Suprapubic skin (tissue), 4 donors: ENCODE measurements at regions not wholly inside any gene's neighbourhood (a gene's known extent, or its start where the extent isn't known, plus 50 kb on each side); places are given as distances from the start of the nearest gene placed in this dataset.

Experiments
- DNase-seq, 2 donors: peaks; one replicate each; pipeline ENCODE4 v3.0.0-alpha.2; 2019; ENCODE audit warnings: low spot score in 2 of 2
- H3K27ac ChIP-seq: fragments of 200-600 bp; sonication (generic); one replicate; pipeline ENCODE4 v1.5.1; 2019
- H3K27me3 ChIP-seq: fragments of 200-600 bp; sonication (generic); one replicate; pipeline ENCODE4 v1.5.1; 2019
- H3K36me3 ChIP-seq: fragments of 200-600 bp; sonication (generic); one replicate; pipeline ENCODE4 v1.5.1; 2019
- H3K4me1 ChIP-seq: fragments of 200-600 bp; sonication (generic); one replicate; pipeline ENCODE4 v1.5.1; 2019
- H3K4me3 ChIP-seq: fragments of 200-600 bp; sonication (generic); one replicate; pipeline ENCODE4 v1.5.1; 2019; ENCODE audit warnings: mild to moderate bottlenecking
- H3K9me3 ChIP-seq: fragments of 200-600 bp; sonication (generic); one replicate; pipeline ENCODE4 v1.5.1; 2019
- EP300 ChIP-seq: sonication (generic); formaldehyde crosslinking; IDR thresholded peaks from one replicate; pipeline ENCODE4 v1.6.1; 2017; ENCODE audit warnings: antibody characterized with exemption
- POLR2A ChIP-seq, 2 donors: fragments of 450-650 bp; IDR thresholded peaks; one replicate each; pipeline ENCODE4 v1.6.1; 2017; ENCODE audit warnings: antibody characterized with exemption in 2 of 2, mild to moderate bottlenecking in 2 of 2, moderate library complexity in 2 of 2
- POLR2AphosphoS5 ChIP-seq, 3 donors: sonication (generic); formaldehyde crosslinking; IDR thresholded peaks; one replicate each; pipeline ENCODE4 v1.6.1; 2017; ENCODE audit warnings: antibody characterized with exemption in 3 of 3
- WGBS: methylation state at CpG from one replicate; pipeline ENCODE4 v1.1.5; 2018; 5-methylcytosine and 5-hydroxymethylcytosine counted together
- TF ChIP-seq, protein P1 (sequence below), 2 donors: fragments of 200-600 bp in 1 of 2; fragments of 450-650 bp in 1 of 2; sonication (generic) in 1 of 2; IDR thresholded peaks; one replicate each; pipeline ENCODE4 v1.5.1; 2016 to 2019; ENCODE audit warnings: antibody characterized with exemption in 2 of 2, mild to moderate bottlenecking in 1 of 2, moderate library complexity in 1 of 2

DNA sequence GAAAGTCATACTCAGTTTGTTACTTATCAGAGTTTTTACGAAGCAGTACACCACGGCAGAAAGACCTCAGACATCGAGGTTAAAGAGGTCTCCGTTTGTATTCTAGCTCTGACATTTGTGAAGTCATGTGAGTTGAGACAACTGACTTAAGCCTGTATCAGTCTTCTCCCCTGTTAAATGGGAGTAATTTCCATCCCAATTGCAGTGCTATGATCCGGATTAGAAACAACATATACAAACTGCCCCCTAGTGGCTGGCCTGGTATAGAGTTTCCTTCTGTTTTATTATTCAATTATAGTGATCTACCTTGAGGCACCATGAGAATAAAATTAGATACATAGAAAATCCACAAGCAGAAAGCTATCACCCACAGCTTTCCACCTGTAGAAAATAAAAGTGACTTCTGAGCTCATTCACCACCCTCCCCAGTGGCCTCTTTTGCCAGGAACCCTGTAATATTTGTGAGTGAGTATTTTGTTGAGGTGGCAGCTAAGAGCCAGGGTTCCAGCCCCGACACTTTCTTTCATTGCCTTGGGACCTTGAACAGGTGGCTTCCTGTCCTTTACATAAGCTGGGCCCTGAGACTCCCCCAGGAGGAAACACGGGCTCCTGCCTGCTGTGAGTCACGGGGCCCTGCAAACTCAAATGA is 607.2 kb upstream of the MGMT start:
- TF ChIP-seq POLR2A (IDR thresholded peaks at IDR 0.05), result no peak
- TF ChIP-seq, protein P1, sequence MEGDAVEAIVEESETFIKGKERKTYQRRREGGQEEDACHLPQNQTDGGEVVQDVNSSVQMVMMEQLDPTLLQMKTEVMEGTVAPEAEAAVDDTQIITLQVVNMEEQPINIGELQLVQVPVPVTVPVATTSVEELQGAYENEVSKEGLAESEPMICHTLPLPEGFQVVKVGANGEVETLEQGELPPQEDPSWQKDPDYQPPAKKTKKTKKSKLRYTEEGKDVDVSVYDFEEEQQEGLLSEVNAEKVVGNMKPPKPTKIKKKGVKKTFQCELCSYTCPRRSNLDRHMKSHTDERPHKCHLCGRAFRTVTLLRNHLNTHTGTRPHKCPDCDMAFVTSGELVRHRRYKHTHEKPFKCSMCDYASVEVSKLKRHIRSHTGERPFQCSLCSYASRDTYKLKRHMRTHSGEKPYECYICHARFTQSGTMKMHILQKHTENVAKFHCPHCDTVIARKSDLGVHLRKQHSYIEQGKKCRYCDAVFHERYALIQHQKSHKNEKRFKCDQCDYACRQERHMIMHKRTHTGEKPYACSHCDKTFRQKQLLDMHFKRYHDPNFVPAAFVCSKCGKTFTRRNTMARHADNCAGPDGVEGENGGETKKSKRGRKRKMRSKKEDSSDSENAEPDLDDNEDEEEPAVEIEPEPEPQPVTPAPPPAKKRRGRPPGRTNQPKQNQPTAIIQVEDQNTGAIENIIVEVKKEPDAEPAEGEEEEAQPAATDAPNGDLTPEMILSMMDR (IDR thresholded peaks at IDR 0.05), result peak; percentile 7 to 33
- no peak for TF ChIP-seq POLR2AphosphoS5 (IDR thresholded peaks at IDR 0.05)
- TF ChIP-seq EP300, result no peak
- Histone ChIP-seq H3K4me1 (peaks cover 7% of the 10 kb centered on the region), H3K27ac (no peak overlapping the region), H3K4me3 (no peak overlapping the region), H3K36me3 (no peaks in the 10 kb centered on the region), H3K27me3 (no peaks in the 10 kb centered on the region), H3K9me3 (no peaks in the 10 kb centered on the region)
- peak in 1 of 2 donors; percentile 55 for DNase-seq
- 71% methylated on average over 8 of the region's 8 CpGs for WGBS

DNA sequence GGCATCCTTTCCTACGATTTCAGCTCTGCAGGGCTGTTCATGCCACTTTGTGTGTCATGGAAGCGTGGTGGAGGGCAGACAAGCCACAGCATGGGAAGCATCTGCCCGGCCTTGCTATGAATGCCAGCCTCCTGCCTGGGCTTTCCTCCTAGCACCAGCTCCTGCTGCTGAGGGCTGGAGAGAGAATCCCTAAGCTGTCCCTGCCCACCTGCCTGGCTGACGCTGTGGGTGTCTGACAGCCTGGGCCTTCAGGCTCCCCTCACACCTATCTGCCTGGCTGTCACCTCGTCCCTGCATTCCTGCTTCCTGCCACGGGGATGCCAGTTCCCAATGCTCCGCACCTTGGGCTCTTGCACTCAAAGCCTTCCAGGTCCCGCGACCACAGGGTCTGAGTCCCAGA is 606.5 kb upstream of the MGMT start:
- Histone ChIP-seq H3K4me1 (peaks cover 2% of the 10 kb centered on the region), H3K9me3 (no peaks in the 10 kb centered on the region), H3K27ac (no peak overlapping the region), H3K27me3 (no peaks in the 10 kb centered on the region), H3K4me3 (no peak overlapping the region), H3K36me3 (no peaks in the 10 kb centered on the region)
- peak in 1 of 2 donors; percentile 49 for DNase-seq
- 74% methylated on average over 9 of the region's 9 CpGs for WGBS
- no peak for TF ChIP-seq POLR2AphosphoS5 (IDR thresholded peaks at IDR 0.05)
- TF ChIP-seq, protein P1 (IDR thresholded peaks at IDR 0.05), result no peak
- TF ChIP-seq POLR2A (IDR thresholded peaks at IDR 0.05), result no peak
- no peak for TF ChIP-seq EP300

DNA sequence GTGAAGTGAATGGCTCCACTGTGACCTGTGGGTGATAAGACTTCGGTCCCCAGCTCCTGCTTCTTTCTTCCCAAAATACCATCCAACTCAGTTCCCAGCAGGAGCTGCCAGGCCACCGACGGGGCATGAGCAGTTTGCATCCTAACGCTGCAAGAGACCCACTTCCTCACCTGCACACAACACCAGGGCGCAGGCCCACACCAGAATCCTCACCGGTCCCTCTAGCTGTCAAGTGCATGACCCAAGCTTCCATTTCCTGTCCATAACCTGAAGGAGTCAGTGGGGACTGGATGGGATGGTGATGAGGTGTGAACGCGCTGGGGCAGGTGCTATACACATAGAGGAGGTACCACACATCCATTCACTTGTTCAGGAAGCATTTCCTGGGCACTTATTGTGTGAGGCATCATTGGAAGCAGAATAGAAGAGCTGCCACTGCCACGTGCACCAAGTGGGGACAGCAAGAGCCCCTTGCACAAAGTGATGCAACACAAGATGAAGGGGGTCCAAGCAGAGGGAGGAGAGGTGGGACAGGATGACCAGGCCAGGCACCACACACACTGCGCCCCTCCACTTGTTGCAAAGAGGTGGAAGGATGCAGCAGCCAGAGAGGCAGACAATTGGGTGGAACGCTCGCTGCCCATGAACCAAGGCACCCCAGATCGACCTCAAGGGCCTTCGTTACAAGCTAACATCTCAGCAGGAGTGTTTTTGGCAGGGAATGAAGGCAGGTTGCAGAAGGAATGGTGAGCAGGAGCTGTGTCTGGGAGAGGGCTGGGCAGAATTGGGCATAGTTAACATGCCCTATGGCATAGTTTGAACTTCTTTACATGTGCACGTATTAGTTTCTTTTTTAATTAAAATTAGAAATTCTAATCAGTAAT is 605.8 kb upstream of the MGMT start:
- H3K4me1 ChIP-seq, result no peaks in the 10 kb centered on the region
- 91% methylated on average over 14 of the region's 15 CpGs for WGBS
- no peak overlapping the region for H3K4me3 ChIP-seq
- no peaks in the 10 kb centered on the region for H3K27me3 ChIP-seq
- H3K27ac ChIP-seq, result no peak overlapping the region
- no peaks in the 10 kb centered on the region for H3K9me3 ChIP-seq
- TF ChIP-seq POLR2AphosphoS5 (IDR thresholded peaks at IDR 0.05) (no peak), EP300 (no peak), POLR2A (IDR thresholded peaks at IDR 0.05) (no peak)
- TF ChIP-seq, protein P1 (IDR thresholded peaks at IDR 0.05), result no peak
- peak; percentile 34 to 43 for DNase-seq
- H3K36me3 ChIP-seq, result no peaks in the 10 kb centered on the region

DNA sequence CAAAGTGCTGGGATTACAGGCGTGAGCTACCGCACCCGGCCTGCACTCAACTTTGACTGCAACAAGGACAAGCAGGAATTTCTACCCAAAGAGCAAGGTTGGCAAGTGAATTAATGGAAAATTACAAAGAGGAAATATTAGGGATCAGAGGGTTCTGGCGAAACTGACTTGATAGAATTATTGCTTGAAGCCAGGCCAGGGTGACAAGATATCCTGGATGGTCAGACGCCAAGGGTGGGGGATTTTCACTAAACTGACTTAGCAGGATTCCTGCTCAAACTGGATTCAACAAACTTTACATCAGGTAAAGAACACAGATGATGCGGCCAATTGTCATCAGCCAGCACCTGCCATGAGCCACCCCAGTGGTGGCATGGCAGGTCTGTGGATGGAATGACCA is 603.6 kb upstream of the MGMT start:
- H3K9me3 ChIP-seq, result no peaks in the 10 kb centered on the region
- TF ChIP-seq POLR2AphosphoS5 (IDR thresholded peaks at IDR 0.05), result no peak
- TF ChIP-seq EP300, result no peak
- TF ChIP-seq, protein P1 (IDR thresholded peaks at IDR 0.05), result no peak
- TF ChIP-seq POLR2A (IDR thresholded peaks at IDR 0.05), result no peak
- 81% methylated on average over 6 of the region's 6 CpGs for WGBS
- H3K4me3 ChIP-seq, result no peak overlapping the region
- H3K27ac ChIP-seq, result no peak overlapping the region
- no peaks in the 10 kb centered on the region for H3K4me1 ChIP-seq
- H3K36me3 ChIP-seq, result no peaks in the 10 kb centered on the region
- H3K27me3 ChIP-seq, result no peaks in the 10 kb centered on the region
- DNase-seq, result peak in 1 of 2 donors; percentile 68

DNA sequence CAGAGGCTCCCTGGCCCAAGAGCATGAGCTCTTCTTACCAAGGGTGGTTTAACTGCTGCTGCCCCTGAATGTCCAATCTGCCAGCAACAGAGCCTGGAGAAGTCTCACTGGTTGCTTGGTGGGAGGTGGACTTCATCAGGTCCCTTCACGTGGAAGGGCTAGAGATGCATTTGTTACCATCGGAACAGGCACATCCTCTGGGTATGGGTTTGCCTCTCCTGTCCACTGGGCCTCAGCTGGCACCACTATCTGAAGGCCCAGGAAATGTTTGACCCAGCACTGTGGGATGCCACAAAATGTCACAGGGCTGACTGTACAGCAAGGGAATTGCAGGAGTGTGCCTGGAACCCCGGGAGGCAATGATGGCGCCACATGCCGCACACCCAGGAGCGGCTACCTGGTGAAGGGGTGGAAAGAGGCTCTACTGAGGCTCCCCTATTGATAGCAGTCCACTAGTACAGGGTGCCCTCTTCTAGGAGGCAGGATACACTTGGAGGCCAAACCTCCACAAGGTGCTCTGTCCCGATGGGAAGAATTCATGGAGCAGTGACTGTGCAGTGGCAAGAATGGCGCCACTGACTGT is 603.1 kb upstream of the MGMT start:
- Histone ChIP-seq H3K36me3 (no peaks in the 10 kb centered on the region), H3K9me3 (no peaks in the 10 kb centered on the region), H3K27ac (no peak overlapping the region), H3K4me1 (no peaks in the 10 kb centered on the region), H3K4me3 (no peak overlapping the region), H3K27me3 (no peaks in the 10 kb centered on the region)
- TF ChIP-seq, protein P1 (IDR thresholded peaks at IDR 0.05), result no peak
- TF ChIP-seq EP300 (no peak), POLR2A (IDR thresholded peaks at IDR 0.05) (no peak), POLR2AphosphoS5 (IDR thresholded peaks at IDR 0.05) (no peak)
- WGBS, result 93% methylated on average over 5 of the region's 8 CpGs
- DNase-seq, result peak in 1 of 2 donors; percentile 62
